ENCODE measurements at regions not wholly inside any gene's neighbourhood (a gene's known extent, or its start where the extent isn't known, plus 50 kb on each side); places are given as distances from the start of the nearest gene placed in this dataset.

GRCh38 chr2:121144111-121144510, 140.9 kb downstream of the TFCP2L1 start:
- Mint-ChIP-seq H3K27me3 (ENCODE audit: low read depth) (peaks cover 16% of the 10 kb centered on the region), H3K27ac (no peak overlapping the region), H3K4me3 (no peak overlapping the region), H3K4me1 (peaks cover 17% of the 10 kb centered on the region), H3K36me3 (ENCODE audit: low read depth) (no peaks in the 10 kb centered on the region), H3K9me3 (no peaks in the 10 kb centered on the region)
- no peak for TF ChIP-seq CTCF (IDR thresholded peaks at IDR 0.05; ENCODE audit: unreplicated experiment in 3 of 3)

- Mint-ChIP-seq H3K27me3 (ENCODE audit: low read depth) (peaks cover 14% of the 10 kb centered on the region), H3K9me3 (no peaks in the 10 kb centered on the region), H3K4me1 (peaks cover 17% of the 10 kb centered on the region), H3K36me3 (ENCODE audit: low read depth) (no peaks in the 10 kb centered on the region), H3K27ac (peak overlapping the region in 1 of 3 experiments; percentile 68), H3K4me3 (no peak overlapping the region)
- no peak for TF ChIP-seq CTCF (IDR thresholded peaks at IDR 0.05; ENCODE audit: unreplicated experiment in 3 of 3)
Observed at GRCh38 chr2:121146630-121147029, 138.4 kb downstream of the TFCP2L1 start.

- no peaks in the 10 kb centered on the region for H3K36me3 Mint-ChIP-seq (ENCODE audit: low read depth)
- peaks cover 17% of the 10 kb centered on the region for H3K4me1 Mint-ChIP-seq
- H3K27ac Mint-ChIP-seq: peak overlapping the region in 2 of 3 experiments; percentile 22 to 54
- peaks cover 19% of the 10 kb centered on the region for H3K27me3 Mint-ChIP-seq (ENCODE audit: low read depth)
- no peak overlapping the region for H3K4me3 Mint-ChIP-seq
- TF ChIP-seq CTCF (IDR thresholded peaks at IDR 0.05; ENCODE audit: unreplicated experiment in 3 of 3): no peak
- H3K9me3 Mint-ChIP-seq: no peaks in the 10 kb centered on the region
Observed at GRCh38 chr2:121147766-121148165, 137.2 kb downstream of the TFCP2L1 start.

- no peaks in the 10 kb centered on the region for H3K9me3 Mint-ChIP-seq
- H3K4me1 Mint-ChIP-seq: peaks cover 17% of the 10 kb centered on the region
- no peak for TF ChIP-seq CTCF (IDR thresholded peaks at IDR 0.05; ENCODE audit: unreplicated experiment in 3 of 3)
- no peak overlapping the region for H3K4me3 Mint-ChIP-seq
- H3K36me3 Mint-ChIP-seq (ENCODE audit: low read depth): no peaks in the 10 kb centered on the region
- no peak overlapping the region for H3K27ac Mint-ChIP-seq
- H3K27me3 Mint-ChIP-seq (ENCODE audit: low read depth): peaks cover 13% of the 10 kb centered on the region
Observed at GRCh38 chr2:121148481-121148880, 136.5 kb downstream of the TFCP2L1 start.

- Mint-ChIP-seq H3K36me3 (ENCODE audit: low read depth) (no peaks in the 10 kb centered on the region), H3K4me3 (no peak overlapping the region), H3K4me1 (peaks cover 17% of the 10 kb centered on the region), H3K27me3 (ENCODE audit: low read depth) (peaks cover 13% of the 10 kb centered on the region), H3K9me3 (no peaks in the 10 kb centered on the region), H3K27ac (no peak overlapping the region)
- no peak for TF ChIP-seq CTCF (IDR thresholded peaks at IDR 0.05; ENCODE audit: unreplicated experiment in 3 of 3)
Observed at GRCh38 chr2:121149384-121149783, 135.6 kb downstream of the TFCP2L1 start.

GRCh38 chr2:121150126-121150525, 134.9 kb downstream of the TFCP2L1 start:
- H3K4me3 Mint-ChIP-seq: no peak overlapping the region
- H3K27ac Mint-ChIP-seq: no peak overlapping the region
- peaks cover 16% of the 10 kb centered on the region for H3K27me3 Mint-ChIP-seq (ENCODE audit: low read depth)
- TF ChIP-seq CTCF (IDR thresholded peaks at IDR 0.05; ENCODE audit: unreplicated experiment in 3 of 3): no peak
- H3K36me3 Mint-ChIP-seq (ENCODE audit: low read depth): no peaks in the 10 kb centered on the region
- H3K4me1 Mint-ChIP-seq: peaks cover 17% of the 10 kb centered on the region
- H3K9me3 Mint-ChIP-seq: no peaks in the 10 kb centered on the region

Measured in nephron (organoid).